ENCODE measurements at regions not wholly inside any gene's neighbourhood (a gene's known extent, or its start where the extent isn't known, plus 50 kb on each side); places are given as distances from the start of the nearest gene placed in this dataset.

DNA sequence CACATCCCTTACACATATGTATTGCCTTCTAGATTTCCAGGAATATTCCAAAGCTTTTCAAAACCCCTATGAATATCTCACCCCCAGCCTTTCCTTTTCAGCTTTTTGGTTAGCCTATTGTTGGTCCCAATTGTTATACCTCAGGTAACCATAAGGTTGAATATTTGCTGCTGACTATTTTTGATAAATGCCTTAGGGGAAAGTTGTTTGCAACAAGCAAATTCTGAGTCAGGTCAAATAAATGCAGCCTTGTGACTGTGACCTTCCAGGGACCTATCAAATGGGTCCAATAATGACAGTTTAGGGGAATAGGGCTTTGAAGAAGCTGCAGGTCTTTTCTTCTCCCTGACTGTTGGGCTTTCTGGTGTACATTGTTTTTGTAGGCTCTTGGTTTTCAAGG lies 699.7 kb downstream of the NTRK3 start:
- no peaks in the 10 kb centered on the region for H3K36me3 ChIP-seq (ENCODE audit: insufficient read depth)
- H3K4me3 ChIP-seq, result no peak overlapping the region
- H3K27me3 ChIP-seq (ENCODE audit: insufficient read depth), result no peaks in the 10 kb centered on the region
- no peaks in the 10 kb centered on the region for H3K79me2 ChIP-seq (replicated peaks; ENCODE audit: insufficient read depth)
- Mint-ChIP-seq H3K27ac (no peak overlapping the region), H3K4me1 (no peaks in the 10 kb centered on the region), H3K9me3 (peaks cover 10% of the 10 kb centered on the region), H3K4me3 (no peak overlapping the region), H3K36me3 (ENCODE audit: low read depth) (peaks cover 7% of the 10 kb centered on the region; the same call in 1 of the 3 replicates), H3K27me3 (ENCODE audit: insufficient read depth, low read depth, poor library complexity) (no peaks in the 10 kb centered on the region)
- H3K4me2 ChIP-seq, result no peak overlapping the region
- no peak overlapping the region for H2AFZ ChIP-seq
- TF ChIP-seq CREB1 (CRISPR knock-in tag; IDR thresholded peaks at IDR 0.05; ENCODE audit: low read depth) (no peak), ZNF114 (CRISPR knock-in tag; IDR thresholded peaks at IDR 0.05) (no peak), STAT1 (IDR thresholded peaks at IDR 0.05; ENCODE audit: unreplicated experiment) (no peak), JUNB (IDR thresholded peaks at IDR 0.05; ENCODE audit: unreplicated experiment) (no peak), POLR2AphosphoS5 (IDR thresholded peaks at IDR 0.05; ENCODE audit: low read depth) (no peak), NANOG (IDR thresholded peaks at IDR 0.05; ENCODE audit: borderline replicate concordance) (no peak)
- TF ChIP-seq, protein P1, sequence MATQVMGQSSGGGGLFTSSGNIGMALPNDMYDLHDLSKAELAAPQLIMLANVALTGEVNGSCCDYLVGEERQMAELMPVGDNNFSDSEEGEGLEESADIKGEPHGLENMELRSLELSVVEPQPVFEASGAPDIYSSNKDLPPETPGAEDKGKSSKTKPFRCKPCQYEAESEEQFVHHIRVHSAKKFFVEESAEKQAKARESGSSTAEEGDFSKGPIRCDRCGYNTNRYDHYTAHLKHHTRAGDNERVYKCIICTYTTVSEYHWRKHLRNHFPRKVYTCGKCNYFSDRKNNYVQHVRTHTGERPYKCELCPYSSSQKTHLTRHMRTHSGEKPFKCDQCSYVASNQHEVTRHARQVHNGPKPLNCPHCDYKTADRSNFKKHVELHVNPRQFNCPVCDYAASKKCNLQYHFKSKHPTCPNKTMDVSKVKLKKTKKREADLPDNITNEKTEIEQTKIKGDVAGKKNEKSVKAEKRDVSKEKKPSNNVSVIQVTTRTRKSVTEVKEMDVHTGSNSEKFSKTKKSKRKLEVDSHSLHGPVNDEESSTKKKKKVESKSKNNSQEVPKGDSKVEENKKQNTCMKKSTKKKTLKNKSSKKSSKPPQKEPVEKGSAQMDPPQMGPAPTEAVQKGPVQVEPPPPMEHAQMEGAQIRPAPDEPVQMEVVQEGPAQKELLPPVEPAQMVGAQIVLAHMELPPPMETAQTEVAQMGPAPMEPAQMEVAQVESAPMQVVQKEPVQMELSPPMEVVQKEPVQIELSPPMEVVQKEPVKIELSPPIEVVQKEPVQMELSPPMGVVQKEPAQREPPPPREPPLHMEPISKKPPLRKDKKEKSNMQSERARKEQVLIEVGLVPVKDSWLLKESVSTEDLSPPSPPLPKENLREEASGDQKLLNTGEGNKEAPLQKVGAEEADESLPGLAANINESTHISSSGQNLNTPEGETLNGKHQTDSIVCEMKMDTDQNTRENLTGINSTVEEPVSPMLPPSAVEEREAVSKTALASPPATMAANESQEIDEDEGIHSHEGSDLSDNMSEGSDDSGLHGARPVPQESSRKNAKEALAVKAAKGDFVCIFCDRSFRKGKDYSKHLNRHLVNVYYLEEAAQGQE (IDR thresholded peaks at IDR 0.05; ENCODE audit: unreplicated experiment), result no peak
- TF ChIP-seq, protein P2, sequence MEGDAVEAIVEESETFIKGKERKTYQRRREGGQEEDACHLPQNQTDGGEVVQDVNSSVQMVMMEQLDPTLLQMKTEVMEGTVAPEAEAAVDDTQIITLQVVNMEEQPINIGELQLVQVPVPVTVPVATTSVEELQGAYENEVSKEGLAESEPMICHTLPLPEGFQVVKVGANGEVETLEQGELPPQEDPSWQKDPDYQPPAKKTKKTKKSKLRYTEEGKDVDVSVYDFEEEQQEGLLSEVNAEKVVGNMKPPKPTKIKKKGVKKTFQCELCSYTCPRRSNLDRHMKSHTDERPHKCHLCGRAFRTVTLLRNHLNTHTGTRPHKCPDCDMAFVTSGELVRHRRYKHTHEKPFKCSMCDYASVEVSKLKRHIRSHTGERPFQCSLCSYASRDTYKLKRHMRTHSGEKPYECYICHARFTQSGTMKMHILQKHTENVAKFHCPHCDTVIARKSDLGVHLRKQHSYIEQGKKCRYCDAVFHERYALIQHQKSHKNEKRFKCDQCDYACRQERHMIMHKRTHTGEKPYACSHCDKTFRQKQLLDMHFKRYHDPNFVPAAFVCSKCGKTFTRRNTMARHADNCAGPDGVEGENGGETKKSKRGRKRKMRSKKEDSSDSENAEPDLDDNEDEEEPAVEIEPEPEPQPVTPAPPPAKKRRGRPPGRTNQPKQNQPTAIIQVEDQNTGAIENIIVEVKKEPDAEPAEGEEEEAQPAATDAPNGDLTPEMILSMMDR (conservative IDR thresholded peaks at IDR 0.05; ENCODE audit: low read depth in 2 of 2), result no peak
- no peaks in the 10 kb centered on the region for H4K20me1 ChIP-seq (replicated peaks; ENCODE audit: insufficient read depth)
- H3K27ac ChIP-seq (ENCODE audit: low read depth), result no peak overlapping the region
- DNase-seq (ENCODE audit: low spot score) (no peak), ATAC-seq (no peak)
- no peaks in the 10 kb centered on the region for H3F3A ChIP-seq (replicated peaks; ENCODE audit: low read depth)
- H3K9me2 ChIP-seq (ENCODE audit: insufficient read depth), result no peaks in the 10 kb centered on the region
- no peaks in the 10 kb centered on the region for H3K4me1 ChIP-seq (ENCODE audit: insufficient read depth)

DNA sequence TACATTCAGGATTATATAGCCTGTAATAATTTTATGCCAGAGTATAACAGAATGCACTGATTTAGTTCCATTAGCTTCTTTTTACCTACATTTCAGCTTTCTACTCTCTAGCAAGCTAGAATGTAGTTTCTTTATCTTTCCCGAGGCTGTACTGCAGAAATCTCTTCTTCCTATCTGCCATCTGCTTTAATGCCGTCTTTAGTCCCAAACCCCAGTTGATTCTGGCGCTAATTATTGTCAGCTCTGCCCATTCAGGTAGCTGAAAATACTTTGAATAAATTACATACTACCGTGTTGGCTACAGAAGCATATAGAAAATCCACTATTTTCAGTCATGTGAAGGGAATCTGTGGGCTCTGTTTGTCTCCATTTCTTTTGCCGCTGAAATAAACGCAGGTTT lies 706.7 kb downstream of the NTRK3 start:
- no peaks in the 10 kb centered on the region for H3K4me1 ChIP-seq (ENCODE audit: insufficient read depth)
- no peaks in the 10 kb centered on the region for H4K20me1 ChIP-seq (replicated peaks; ENCODE audit: insufficient read depth)

More for the DNA sequence above, 706.7 kb downstream of the NTRK3 start:
- Mint-ChIP-seq H3K36me3 (ENCODE audit: low read depth) (peaks cover 5% of the 10 kb centered on the region; the same call in 1 of the 3 replicates), H3K4me1 (no peaks in the 10 kb centered on the region), H3K27ac (no peak overlapping the region), H3K4me3 (no peak overlapping the region), H3K9me3 (peaks cover 7% of the 10 kb centered on the region), H3K27me3 (ENCODE audit: insufficient read depth, low read depth, poor library complexity) (no peaks in the 10 kb centered on the region)
- Histone ChIP-seq H3F3A (replicated peaks; ENCODE audit: low read depth) (no peaks in the 10 kb centered on the region), H3K27me3 (ENCODE audit: insufficient read depth) (no peaks in the 10 kb centered on the region), H3K4me2 (no peak overlapping the region), H3K9me2 (ENCODE audit: insufficient read depth) (peaks cover 3% of the 10 kb centered on the region; the same call in 1 of the 2 replicates), H2AFZ (no peak overlapping the region), H3K27ac (ENCODE audit: low read depth) (no peak overlapping the region), H3K4me3 (no peak overlapping the region), H3K79me2 (replicated peaks; ENCODE audit: insufficient read depth) (no peaks in the 10 kb centered on the region), H3K36me3 (ENCODE audit: insufficient read depth) (no peaks in the 10 kb centered on the region)
- no peak for TF ChIP-seq EZH2phosphoT487 (IDR thresholded peaks at IDR 0.05; ENCODE audit: unreplicated experiment)
- TF ChIP-seq, protein P3, sequence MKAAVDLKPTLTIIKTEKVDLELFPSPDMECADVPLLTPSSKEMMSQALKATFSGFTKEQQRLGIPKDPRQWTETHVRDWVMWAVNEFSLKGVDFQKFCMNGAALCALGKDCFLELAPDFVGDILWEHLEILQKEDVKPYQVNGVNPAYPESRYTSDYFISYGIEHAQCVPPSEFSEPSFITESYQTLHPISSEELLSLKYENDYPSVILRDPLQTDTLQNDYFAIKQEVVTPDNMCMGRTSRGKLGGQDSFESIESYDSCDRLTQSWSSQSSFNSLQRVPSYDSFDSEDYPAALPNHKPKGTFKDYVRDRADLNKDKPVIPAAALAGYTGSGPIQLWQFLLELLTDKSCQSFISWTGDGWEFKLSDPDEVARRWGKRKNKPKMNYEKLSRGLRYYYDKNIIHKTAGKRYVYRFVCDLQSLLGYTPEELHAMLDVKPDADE (IDR thresholded peaks at IDR 0.05), result no peak
- no peak for TF ChIP-seq ZNF114 (CRISPR knock-in tag; IDR thresholded peaks at IDR 0.05)
- TF ChIP-seq POLR2AphosphoS5 (IDR thresholded peaks at IDR 0.05; ENCODE audit: low read depth), result no peak
- TF ChIP-seq ZNF331 (CRISPR knock-in tag; IDR thresholded peaks at IDR 0.05; ENCODE audit: low read depth), result no peak
- TF ChIP-seq, protein P1 (IDR thresholded peaks at IDR 0.05; ENCODE audit: unreplicated experiment), result no peak
- TF ChIP-seq CREB1 (CRISPR knock-in tag; IDR thresholded peaks at IDR 0.05; ENCODE audit: low read depth), result no peak
- TF ChIP-seq, protein P2 (conservative IDR thresholded peaks at IDR 0.05; ENCODE audit: low read depth in 2 of 2), result no peak
- TF ChIP-seq STAT1 (IDR thresholded peaks at IDR 0.05; ENCODE audit: unreplicated experiment), result no peak
- TF ChIP-seq JUNB (IDR thresholded peaks at IDR 0.05; ENCODE audit: unreplicated experiment), result no peak
- no peak for ATAC-seq
- no peak for DNase-seq (ENCODE audit: low spot score)
